Umbilical cord (tissue), 1 donor: ENCODE measurements at regions not wholly inside any gene's neighbourhood (a gene's known extent, or its start where the extent isn't known, plus 50 kb on each side); places are given as distances from the start of the nearest gene placed in this dataset.
"Not testable (repeated sequence)": the region's sequence is repeated elsewhere in the genome, so short reads cannot be mapped to it uniquely, and the experiment has no call there.

ENCODE experiments used
- DNase-seq: peaks from one replicate; pipeline ENCODE4 v3.0.0-alpha.2; 2015; ENCODE audit warnings: low spot score

DNA sequence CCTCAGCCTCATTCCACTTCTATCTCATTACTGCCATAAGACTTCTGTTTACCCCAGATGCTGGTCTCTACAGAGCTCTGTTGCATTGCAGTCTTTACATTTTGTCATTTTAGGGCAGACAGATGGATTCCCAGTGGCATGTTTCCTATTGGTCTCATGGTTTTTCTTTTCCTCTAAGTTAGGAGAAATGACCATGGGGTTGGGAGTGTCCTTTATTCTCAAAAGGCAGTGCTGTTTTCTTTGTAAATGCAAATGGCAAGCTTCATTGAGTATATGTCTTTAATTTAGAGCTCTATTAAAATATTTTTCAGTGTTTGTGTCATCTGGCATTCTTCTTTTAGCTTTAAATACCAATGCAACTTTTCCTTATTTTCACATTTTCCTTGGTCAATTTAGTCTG lies 57.0 kb downstream of the MSTN start:
- DNase-seq, result no peak

DNA sequence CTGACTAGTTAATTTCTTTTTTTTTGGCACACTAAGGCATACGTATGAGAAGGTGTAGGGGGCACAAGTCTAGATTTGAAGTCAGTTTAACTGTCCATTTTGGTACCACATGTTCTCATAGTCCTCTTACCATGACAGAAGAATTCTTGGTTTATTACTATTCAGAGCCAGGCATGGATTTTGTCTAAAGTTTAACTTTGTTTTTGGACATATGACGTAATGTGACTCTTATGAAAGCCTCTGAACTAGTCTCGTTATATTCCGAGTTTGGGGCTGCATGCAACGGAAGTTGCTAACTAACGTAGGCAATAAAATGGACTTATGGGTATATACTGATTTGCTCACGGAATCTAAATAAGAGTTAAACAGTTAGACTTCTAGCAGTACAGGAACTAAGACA lies 62.9 kb downstream of the MSTN start:
- no peak for DNase-seq

DNA sequence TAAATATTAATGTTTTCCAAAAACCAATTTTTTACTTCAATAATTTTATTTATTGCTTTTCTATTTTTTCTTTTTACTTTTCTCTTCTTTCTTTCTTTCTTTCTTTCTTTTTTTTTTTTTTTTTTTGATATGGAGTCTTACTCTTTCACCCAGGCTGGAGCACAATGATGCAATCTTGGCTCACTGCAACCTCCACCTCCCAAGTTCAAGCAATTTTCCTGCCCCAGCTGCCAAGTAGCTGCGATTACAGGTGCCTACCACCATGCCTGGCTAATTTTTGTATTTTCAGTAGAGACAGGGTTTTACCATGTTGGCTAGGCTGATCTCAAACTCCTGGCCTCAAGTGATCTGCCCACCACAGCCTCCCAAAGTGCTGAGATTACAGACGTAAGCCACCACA lies 63.9 kb downstream of the MSTN start:
- not testable (repeated sequence) for DNase-seq

DNA sequence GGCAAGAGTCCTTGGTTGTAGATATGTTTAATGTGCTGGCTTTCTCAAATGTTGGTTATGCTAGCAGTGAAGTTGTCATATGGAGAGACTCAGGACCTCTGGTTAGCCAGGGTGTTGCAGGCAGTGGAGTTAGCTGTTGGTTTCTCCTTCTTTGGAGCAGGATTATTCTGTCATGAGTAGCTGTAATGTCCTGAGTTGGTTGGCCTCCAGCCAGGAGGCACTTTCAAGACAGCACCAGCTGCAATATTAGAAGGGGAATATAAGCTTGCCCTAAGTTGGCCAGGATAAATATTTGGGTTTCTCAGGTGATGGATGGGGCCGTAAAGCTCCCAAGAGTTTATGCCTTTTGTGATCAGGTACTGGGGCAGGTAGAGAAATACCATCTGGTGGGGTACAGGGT lies 65.5 kb downstream of the MSTN start:
- DNase-seq, result no peak

DNA sequence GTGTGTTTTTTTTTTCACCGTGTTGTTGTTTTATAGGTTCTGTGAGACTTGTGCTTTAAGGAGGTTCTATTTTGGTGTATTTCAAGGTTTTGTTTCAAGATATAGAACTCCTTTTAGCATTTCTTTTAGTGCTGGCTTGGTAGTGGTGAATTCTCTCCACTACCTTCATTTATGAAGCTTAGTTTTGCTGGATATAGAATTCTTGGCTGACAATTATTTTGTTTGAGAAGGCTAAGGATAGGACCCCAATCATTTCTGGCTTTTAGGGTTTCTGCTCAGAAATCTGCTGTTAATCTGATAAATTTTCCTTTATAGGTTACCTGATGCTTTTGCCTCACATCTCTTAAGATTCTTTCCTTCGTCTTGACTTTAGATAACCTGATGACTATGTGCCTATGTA lies 66.8 kb downstream of the MSTN start:
- no peak for DNase-seq

DNA sequence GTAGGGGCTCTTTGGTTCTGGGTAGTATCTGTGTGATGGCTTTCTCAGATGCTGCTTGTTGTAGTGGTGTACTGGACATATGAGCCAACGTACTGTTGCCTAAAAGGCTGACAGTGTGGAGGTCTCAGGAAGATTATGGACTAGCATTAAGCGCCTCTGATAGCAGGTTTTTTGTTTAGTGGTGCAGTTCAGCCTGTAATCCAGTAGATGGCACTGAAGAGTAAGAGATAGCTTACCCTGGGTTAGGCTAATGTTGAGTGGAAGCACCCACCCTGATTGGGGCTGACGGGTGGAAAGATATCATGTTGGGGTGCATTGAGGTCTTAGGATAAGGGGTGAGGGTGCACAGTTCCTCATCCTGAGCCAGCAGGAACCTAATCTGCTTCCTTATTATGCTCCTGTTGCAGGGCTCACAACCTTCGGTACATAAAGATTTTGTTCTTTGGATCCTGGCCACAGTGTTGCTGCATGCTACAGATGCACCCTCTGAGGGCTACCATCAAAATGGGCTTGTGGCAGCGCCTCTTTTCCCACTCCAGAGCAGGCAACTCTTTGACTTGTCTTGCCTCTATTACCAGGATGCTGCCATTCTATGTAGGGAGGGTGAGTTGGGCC lies 79.6 kb downstream of the MSTN start:
- DNase-seq, result no peak

DNA sequence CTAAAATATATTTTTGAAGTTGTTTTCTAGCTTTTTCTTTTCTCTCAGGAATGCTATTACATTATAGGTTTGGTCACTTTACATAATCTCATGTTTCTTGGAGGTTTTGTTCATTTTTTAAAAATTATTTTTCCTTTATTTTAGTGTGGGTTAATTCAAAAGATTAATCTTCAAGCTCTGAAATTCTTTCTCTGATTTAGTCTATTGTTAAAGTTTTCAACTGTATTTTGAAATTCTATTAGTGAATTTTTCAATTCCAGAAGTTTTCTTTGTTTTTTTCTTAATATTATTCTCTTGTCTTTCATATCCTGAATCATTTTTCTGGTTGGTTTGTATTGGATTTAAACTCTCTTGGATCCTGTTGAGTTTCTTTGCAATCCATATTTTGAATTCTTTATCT lies 80.4 kb downstream of the MSTN start:
- no peak for DNase-seq

DNA sequence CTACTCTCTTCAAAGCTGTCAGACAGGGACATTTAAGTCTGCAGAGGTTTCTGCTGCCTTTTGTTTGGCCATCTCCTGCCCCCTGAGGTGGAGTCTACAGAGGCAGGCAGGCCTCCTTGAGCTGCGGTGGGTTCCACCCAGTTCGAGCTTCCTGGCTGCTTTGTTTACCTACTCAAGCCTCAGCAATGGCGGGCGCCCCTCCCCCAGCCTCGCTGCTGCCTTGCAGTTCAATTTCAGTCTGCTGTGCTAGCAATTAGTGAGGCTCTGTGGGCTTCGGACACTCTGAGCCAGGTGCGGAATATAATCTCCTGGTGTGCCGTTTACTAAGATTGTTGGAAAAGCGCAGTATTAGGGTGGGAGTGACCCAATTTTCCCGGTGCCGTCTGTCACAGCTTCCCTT lies 86.0 kb downstream of the MSTN start:
- not testable (repeated sequence) for DNase-seq

DNA sequence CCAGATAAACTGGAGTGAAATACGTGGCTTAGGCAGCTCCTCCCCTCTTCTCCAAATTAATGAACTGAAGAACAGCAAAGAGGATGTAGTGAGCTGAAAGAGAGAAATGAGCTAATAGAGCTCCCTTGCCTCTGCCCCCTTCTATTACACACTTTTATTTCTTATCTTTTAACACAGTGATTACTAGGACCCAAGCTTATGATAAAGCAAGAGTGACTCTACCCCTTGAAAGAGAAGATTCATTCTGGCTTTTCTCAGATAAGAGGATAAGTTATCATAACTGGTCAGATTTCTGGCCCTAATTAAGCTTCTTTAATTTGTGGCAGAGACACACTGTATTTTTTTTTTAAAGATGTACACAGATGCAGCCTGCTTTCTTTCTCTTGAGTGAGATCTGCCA lies 102.2 kb downstream of the MSTN start:
- DNase-seq, result no peak

DNA sequence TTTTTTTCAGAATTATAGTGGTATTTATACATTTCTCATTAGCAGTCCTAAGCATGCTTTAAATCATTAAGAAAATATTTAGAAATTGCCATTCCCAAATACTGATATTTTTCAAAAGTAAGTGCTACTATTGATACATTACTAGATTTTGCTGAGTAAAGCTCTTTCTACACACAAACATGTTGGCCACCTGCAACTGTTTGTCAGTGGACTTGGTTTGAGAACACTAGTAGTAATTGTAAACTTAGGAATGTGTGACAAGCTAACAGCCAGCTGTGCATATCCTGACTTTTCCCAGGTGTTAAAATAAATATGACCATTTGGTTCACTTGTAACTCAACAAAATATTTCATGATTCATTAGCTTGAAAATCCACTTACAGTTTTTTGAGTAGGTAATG lies 103.1 kb downstream of the MSTN start:
- no peak for DNase-seq

DNA sequence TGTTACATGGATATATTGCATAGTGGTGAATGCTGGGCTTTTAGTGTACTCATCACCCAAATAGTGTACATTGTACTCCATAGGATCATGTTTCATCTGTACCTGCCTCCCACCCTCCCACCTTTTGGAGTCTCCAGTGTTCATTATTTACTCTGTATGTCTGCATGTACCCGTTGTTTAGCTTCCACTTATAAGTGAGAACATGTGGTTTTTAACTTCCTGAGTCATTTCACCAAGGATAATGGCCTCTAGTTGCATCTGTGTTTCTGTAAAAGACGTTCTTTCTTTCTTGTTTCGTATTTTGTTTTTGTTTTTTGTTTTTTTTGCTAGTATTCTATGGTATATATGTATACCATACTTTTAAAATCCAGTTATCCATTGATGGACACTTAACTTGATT lies 107.5 kb downstream of the MSTN start:
- no peak for DNase-seq

DNA sequence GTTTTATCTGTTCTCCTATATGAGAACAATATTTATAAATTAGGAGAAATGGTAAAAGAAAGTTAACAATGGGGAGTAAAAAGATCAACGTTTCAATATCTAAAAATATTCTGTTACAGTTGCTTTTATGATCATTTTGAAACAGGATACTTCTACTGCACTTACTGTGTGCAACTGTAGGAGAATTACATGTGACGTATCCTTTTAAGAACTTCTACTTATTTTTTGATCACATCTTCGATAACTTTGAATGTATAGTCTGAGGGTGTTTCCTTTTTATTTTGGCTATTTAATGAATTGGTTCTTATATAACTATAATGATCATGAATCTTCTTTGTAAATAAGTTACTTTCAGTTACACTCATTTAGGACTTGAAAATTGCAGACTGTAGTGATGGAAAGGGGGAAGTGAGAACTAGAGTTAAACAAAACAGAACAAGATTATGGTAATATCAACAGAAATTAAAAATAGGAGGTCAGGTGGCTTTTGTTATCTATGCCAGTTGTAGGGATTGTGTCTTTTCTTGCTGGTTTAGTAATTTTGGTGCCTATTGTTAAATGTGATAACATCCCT lies 109.9 kb downstream of the MSTN start:
- no peak for DNase-seq

DNA sequence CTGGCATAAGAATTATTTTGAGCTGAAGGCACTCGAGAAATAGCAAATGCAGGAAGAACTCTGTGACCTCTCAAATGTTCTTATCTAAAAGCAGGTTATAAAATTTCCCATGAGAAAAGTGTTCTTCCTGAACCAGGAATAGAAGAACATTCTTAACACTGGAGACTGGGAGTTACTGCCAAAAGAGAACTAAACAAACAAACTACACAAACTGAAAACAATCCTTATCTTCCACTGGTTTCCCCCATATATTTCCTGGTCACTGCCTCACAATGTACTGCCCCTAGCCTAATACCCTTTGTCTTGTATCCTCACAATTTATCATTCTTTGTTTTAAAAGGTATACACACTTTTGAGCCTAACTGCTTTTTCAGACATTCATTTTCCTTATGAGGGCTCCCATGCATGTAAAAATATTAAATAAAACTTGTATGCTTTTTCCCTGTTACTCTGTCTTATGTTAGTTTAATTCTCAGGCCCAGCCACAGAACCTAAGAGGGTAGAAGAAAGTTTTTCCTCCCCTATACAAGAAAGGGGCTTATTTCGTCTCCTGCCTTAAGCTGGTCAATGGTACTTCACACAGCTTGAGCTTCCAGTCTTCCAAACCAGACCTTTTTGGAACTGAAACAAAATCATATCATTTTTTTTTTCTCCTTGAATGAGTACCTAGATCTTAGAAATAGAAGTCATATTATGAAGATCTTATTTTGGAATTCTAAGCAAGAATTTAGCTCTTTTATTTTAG lies 110.6 kb downstream of the MSTN start:
- DNase-seq, result no peak

DNA sequence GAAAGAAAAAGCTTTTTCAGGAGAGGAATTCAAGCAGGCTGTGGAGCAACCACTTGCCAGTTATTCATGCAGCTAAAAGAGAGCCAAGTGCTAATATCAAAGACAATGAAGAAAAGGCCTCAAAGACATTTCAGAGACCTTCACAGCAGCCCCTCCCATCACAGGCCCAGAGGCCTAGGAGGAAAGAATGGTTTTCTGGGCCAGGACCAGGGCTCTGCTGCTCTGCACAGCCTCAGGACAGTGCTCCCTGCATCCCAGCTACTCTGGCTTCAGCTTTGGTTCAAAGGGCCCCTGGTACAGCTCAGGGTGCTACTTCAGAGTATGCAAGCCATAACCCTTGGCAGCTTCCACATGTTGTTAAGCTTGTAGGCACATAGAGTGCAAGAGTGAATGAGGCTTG lies 119.5 kb downstream of the MSTN start:
- DNase-seq, result no peak

DNA sequence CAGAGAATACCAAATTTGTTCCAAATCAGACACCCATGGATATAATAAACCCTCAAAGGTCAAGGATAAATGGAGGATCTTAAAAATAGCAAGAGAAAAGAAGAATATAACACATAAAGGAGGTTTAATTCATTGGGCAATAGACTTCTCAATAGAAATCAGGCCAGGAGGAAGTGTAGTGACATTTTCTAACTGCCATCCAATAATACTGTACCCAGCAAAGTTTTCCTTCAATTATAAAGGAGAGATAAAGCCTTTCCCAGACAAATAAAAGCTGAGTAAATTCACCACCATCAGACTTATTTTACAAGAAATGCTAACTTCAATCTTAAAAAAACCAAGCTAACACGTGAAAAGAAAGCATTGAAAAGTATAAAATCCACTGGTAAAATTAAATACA lies 121.6 kb downstream of the MSTN start:
- no peak for DNase-seq

DNA sequence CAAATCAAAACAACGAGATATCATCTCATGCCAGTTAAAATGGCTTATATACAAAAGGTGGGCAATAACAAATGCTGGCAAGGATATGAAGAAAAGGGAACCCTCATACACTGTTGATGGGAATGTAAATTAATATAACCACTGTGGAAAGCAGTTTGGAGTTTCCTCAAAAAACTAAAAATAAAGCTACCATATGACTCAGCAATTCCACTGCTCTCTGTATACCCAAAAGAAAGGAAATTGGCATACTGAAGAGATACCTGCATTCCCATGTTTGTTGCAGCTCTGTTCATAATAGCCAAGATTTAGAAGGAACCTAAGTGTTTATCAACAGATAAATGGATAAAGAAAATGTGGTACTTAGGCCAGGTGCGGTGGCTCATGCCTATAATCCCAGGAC lies 124.8 kb downstream of the MSTN start:
- DNase-seq, result no peak

DNA sequence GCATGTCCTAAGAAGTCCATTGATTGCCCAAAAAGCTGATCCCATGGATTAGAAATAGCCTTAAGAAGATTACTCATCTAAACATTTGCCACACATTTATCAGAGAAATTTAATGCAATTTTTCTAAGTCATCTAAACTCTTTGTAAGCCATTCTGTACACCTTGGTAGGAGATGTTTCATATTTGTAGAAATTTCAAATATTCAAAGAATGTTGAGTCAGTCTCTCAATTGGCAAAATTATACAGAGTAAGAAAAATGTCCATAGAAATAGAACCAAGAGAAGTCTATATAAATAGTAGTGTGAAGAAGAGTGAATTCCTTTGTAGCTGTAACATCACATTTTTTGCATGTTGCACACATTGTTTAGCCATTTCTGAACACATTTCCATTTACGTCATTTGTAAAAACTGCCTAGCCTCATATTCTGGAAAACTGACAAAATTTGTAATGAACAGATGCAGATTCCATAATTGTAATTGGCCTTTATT lies 128.6 kb downstream of the MSTN start:
- peak; percentile 2 for DNase-seq

DNA sequence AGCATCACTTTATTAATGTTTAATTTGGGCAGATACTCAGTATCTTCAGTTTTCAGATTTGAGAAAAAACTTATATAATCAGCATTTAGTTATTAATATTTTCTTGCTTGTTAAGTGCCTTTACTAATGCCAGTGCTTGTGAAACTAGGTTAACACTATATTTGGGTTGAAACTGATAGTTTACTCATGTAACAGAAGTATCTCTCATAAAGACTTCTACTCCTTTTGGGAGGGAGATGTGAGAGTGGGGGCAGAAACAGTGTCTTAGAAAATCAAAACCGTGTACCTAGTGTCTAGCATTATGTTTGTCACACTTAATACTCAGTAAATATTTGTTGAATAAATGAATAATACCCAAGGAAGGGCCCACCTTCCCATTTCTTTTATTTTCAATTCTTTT lies 129.5 kb downstream of the MSTN start:
- no peak for DNase-seq

DNA sequence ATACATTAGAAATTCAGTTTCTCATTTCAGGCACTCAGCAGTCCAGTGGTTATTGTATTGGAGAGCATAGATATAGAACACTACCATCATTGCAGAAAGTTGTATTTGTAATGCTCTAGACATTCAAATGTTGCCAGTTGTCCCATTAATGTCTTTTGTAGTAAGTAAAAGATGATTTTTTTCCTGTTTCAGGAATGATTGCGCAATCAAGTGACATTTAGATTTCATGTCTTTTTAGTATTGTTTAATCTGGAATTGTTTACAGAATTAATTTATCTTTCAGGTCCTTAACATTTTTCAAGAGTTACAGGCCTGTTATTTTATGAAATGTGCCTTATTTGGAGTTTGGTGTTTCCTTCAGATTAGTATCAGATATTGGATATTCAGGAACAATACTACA lies 134.7 kb downstream of the MSTN start:
- no peak for DNase-seq
